ENCODE measurements at regions not wholly inside any gene's neighbourhood (a gene's known extent, or its start where the extent isn't known, plus 50 kb on each side); places are given as distances from the start of the nearest gene placed in this dataset.
A peak's percentile ranks its signal among the peaks of the same experiment; 100 is the strongest.

DNA sequence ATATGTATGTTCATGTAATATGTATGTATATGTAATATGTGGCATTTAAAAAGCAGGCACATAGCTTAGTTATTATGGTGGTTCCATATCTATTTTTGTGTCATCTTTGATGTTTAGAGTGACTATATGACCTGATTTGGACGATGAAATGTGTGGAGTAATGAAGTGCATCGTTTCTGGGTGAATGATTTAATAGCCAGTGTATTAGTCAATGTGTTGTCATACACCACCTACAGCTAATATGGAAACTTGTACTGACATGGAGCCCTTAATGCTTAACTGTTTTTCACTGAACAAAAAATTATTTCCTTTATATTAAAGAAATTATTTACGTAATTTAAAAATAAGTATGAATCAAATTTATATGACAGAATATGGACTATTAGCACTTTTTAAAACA is 292.3 kb upstream of the FSTL5 start:
- no peak for DNase-seq (ENCODE audit: extremely low spot score)
- ChIA-PET CTCF (no interaction called here), POLR2A (no interaction called here)
- no peak for TF ChIP-seq SUZ12 (IDR thresholded peaks at IDR 0.05)
- no peak for TF ChIP-seq TARDBP (IDR thresholded peaks at IDR 0.05)
- no peak for TF ChIP-seq FOXK2 (IDR thresholded peaks at IDR 0.05)
- no peak for TF ChIP-seq ZNF384 (IDR thresholded peaks at IDR 0.05)
- TF ChIP-seq L3MBTL2 (conservative IDR thresholded peaks at IDR 0.05) = no peak
- no peak for TF ChIP-seq ARNT (IDR thresholded peaks at IDR 0.05)
- TF ChIP-seq FOXM1 (IDR thresholded peaks at IDR 0.05; ENCODE audit: borderline replicate concordance) = no peak
- TF ChIP-seq NFRKB (IDR thresholded peaks at IDR 0.05) = no peak
- TF ChIP-seq ELF4 (IDR thresholded peaks at IDR 0.05) = no peak
- TF ChIP-seq CTBP1 (IDR thresholded peaks at IDR 0.05; ENCODE audit: borderline replicate concordance) = no peak
- TF ChIP-seq LEF1 (IDR thresholded peaks at IDR 0.05; ENCODE audit: borderline replicate concordance) = no peak
- no peak for TF ChIP-seq FOXA1 (IDR thresholded peaks at IDR 0.05)
- TF ChIP-seq HDGF (IDR thresholded peaks at IDR 0.05; ENCODE audit: borderline replicate concordance) = no peak
- no peak for TF ChIP-seq SP1 (IDR thresholded peaks at IDR 0.05)
- no peak for TF ChIP-seq BHLHE40 (IDR thresholded peaks at IDR 0.05; ENCODE audit: borderline replicate concordance)
- TF ChIP-seq PKNOX1 (IDR thresholded peaks at IDR 0.05) = no peak

GRCh38 chr4:162450531-162451035 is 286.8 kb upstream of the FSTL5 start:
- ChIA-PET CTCF (no interaction called here), POLR2A (no interaction called here)
- no peak for TF ChIP-seq ZNF384 (IDR thresholded peaks at IDR 0.05)
- no peak for TF ChIP-seq HDGF (IDR thresholded peaks at IDR 0.05; ENCODE audit: borderline replicate concordance)
- TF ChIP-seq TARDBP (IDR thresholded peaks at IDR 0.05) = no peak
- no peak for TF ChIP-seq PKNOX1 (IDR thresholded peaks at IDR 0.05)
- no peak for TF ChIP-seq CTBP1 (IDR thresholded peaks at IDR 0.05; ENCODE audit: borderline replicate concordance)
- no peak for TF ChIP-seq LEF1 (IDR thresholded peaks at IDR 0.05; ENCODE audit: borderline replicate concordance)
- TF ChIP-seq SP1 (IDR thresholded peaks at IDR 0.05) = no peak
- TF ChIP-seq ELF4 (IDR thresholded peaks at IDR 0.05) = no peak
- no peak for TF ChIP-seq SUZ12 (IDR thresholded peaks at IDR 0.05)
- no peak for TF ChIP-seq BHLHE40 (IDR thresholded peaks at IDR 0.05; ENCODE audit: borderline replicate concordance)
- TF ChIP-seq L3MBTL2 (conservative IDR thresholded peaks at IDR 0.05) = no peak
- no peak for TF ChIP-seq NFRKB (IDR thresholded peaks at IDR 0.05)

DNA sequence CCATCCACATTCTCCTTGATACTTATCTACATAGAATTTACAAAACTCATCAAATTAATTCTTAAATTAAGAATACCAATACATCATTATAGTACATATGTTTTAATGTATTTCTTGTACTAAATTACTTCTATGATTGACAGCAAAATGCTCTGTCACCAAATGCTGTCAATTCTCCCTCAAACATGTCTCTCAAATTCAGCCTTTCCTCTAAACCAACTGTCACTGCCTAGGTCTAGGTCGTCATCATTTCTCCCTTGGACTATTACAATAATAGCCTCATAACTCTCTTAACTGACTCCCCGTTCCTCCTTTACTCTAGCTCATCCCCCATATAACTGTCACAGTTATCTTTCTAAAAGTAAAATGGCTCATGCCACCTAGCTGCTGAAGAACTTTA is 279.7 kb upstream of the FSTL5 start:
- no peak for TF ChIP-seq HDGF (IDR thresholded peaks at IDR 0.05; ENCODE audit: borderline replicate concordance)
- no peak for TF ChIP-seq FOXK2 (IDR thresholded peaks at IDR 0.05)
- TF ChIP-seq PKNOX1 (IDR thresholded peaks at IDR 0.05) = peak; percentile 44; the same call in 1 of the 2 replicates
- no peak for TF ChIP-seq FOXA1 (IDR thresholded peaks at IDR 0.05)
- TF ChIP-seq SP1 (IDR thresholded peaks at IDR 0.05) = no peak
- no peak for TF ChIP-seq FOXM1 (IDR thresholded peaks at IDR 0.05; ENCODE audit: borderline replicate concordance)
- TF ChIP-seq LEF1 (IDR thresholded peaks at IDR 0.05; ENCODE audit: borderline replicate concordance) = no peak
- no peak for TF ChIP-seq BHLHE40 (IDR thresholded peaks at IDR 0.05; ENCODE audit: borderline replicate concordance)
- no peak for TF ChIP-seq NFRKB (IDR thresholded peaks at IDR 0.05)
- ChIA-PET CTCF (no interaction called here), POLR2A (no interaction called here)
- DNase-seq (ENCODE audit: extremely low spot score) = no peak

More at GRCh38 chr4:162450531-162451035, 286.8 kb upstream of the FSTL5 start:
- DNase-seq (ENCODE audit: extremely low spot score) = no peak

GRCh38 chr4:162442128-162442527 is 278.3 kb upstream of the FSTL5 start:
- ChIA-PET CTCF (no interaction called here), POLR2A (no interaction called here)
- no peak for TF ChIP-seq HDGF (IDR thresholded peaks at IDR 0.05; ENCODE audit: borderline replicate concordance)
- TF ChIP-seq LEF1 (IDR thresholded peaks at IDR 0.05; ENCODE audit: borderline replicate concordance) = no peak
- no peak for TF ChIP-seq PKNOX1 (IDR thresholded peaks at IDR 0.05)
- TF ChIP-seq SUZ12 (IDR thresholded peaks at IDR 0.05) = no peak
- no peak for TF ChIP-seq FOXK2 (IDR thresholded peaks at IDR 0.05)
- no peak for TF ChIP-seq BHLHE40 (IDR thresholded peaks at IDR 0.05; ENCODE audit: borderline replicate concordance)
- TF ChIP-seq ZNF384 (IDR thresholded peaks at IDR 0.05) = no peak
- no peak for TF ChIP-seq L3MBTL2 (conservative IDR thresholded peaks at IDR 0.05)
- DNase-seq (ENCODE audit: extremely low spot score) = no peak

DNA sequence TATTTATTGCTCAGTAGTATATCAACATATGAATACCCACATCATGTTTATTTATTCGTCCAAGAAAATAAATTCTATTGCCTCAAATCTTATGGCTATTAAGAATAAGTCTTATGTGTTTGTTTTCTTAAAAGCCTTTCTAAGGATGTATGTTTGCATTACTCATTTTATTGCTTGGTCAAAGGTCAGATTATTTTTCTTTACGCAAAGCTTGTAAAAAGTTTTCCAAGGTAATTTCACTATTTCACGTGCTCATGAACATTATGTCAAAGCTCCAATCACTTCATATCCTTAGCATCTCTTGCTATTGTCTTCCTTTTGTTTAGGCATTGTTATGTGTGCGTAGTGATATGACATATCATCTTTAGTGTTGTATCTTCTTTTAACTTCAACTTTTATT is 258.5 kb upstream of the FSTL5 start:
- ChIA-PET POLR2A (no interaction called here), CTCF (no interaction called here)
- no peak for TF ChIP-seq CTBP1 (IDR thresholded peaks at IDR 0.05; ENCODE audit: borderline replicate concordance)
- no peak for TF ChIP-seq HDGF (IDR thresholded peaks at IDR 0.05; ENCODE audit: borderline replicate concordance)
- TF ChIP-seq TARDBP (IDR thresholded peaks at IDR 0.05) = no peak
- no peak for TF ChIP-seq BHLHE40 (IDR thresholded peaks at IDR 0.05; ENCODE audit: borderline replicate concordance)
- TF ChIP-seq LEF1 (IDR thresholded peaks at IDR 0.05; ENCODE audit: borderline replicate concordance) = no peak
- no peak for TF ChIP-seq FOXA1 (IDR thresholded peaks at IDR 0.05)
- no peak for TF ChIP-seq SUZ12 (IDR thresholded peaks at IDR 0.05)
- no peak for TF ChIP-seq NFRKB (IDR thresholded peaks at IDR 0.05)
- no peak for TF ChIP-seq ZNF384 (IDR thresholded peaks at IDR 0.05)
- TF ChIP-seq FOXM1 (IDR thresholded peaks at IDR 0.05; ENCODE audit: borderline replicate concordance) = no peak
- TF ChIP-seq L3MBTL2 (conservative IDR thresholded peaks at IDR 0.05) = no peak
- no peak for TF ChIP-seq PKNOX1 (IDR thresholded peaks at IDR 0.05)
- TF ChIP-seq SP1 (IDR thresholded peaks at IDR 0.05) = no peak
- no peak for TF ChIP-seq FOXK2 (IDR thresholded peaks at IDR 0.05)
- TF ChIP-seq ARNT (IDR thresholded peaks at IDR 0.05) = no peak
- no peak for DNase-seq (ENCODE audit: extremely low spot score)
